Activated CD4-positive, alpha-beta T cell treated with anti-CD3 and anti-CD28 coated beads, Interleukin-2, amount 50 U/mL, for 16 hours (primary cell): ENCODE measurements at regions not wholly inside any gene's neighbourhood (a gene's known extent, or its start where the extent isn't known, plus 50 kb on each side); places are given as distances from the start of the nearest gene placed in this dataset.
A peak's percentile ranks its signal among the peaks of the same experiment; 100 is the strongest.
"Not testable (repeated sequence)": the region's sequence is repeated elsewhere in the genome, so short reads cannot be mapped to it uniquely, and the experiment has no call there.

Experiments used
- DNase-seq: peaks from one replicate; pipeline ENCODE4 v3.0.0-alpha.2; 2020

- DNase-seq, result no peak
Measured at GRCh38 chr5:35561396-35561795, 56.3 kb upstream of the SPEF2 start.

- no peak for DNase-seq
Measured at GRCh38 chr5:35557748-35558147, 59.9 kb upstream of the SPEF2 start.

GRCh38 chr5:35557199-35557598 lies 60.5 kb upstream of the SPEF2 start:
- DNase-seq, result no peak

- DNase-seq, result no peak
Measured at GRCh38 chr5:35554016-35554415, 63.6 kb upstream of the SPEF2 start.

GRCh38 chr5:35545190-35545589 lies 72.5 kb upstream of the SPEF2 start:
- no peak for DNase-seq

- no peak for DNase-seq
Measured at GRCh38 chr5:35543408-35543807, 74.3 kb upstream of the SPEF2 start.

- no peak for DNase-seq
Measured at GRCh38 chr5:35540002-35540401, 77.7 kb upstream of the SPEF2 start.

- no peak for DNase-seq
Measured at GRCh38 chr5:35538198-35538931, 79.3 kb upstream of the SPEF2 start.

- DNase-seq, result no peak
Measured at GRCh38 chr5:35533156-35533555, 84.5 kb upstream of the SPEF2 start.

GRCh38 chr5:35531553-35531952 lies 86.1 kb upstream of the SPEF2 start:
- not testable (repeated sequence) for DNase-seq

GRCh38 chr5:35518104-35518503 lies 99.6 kb upstream of the SPEF2 start:
- no peak for DNase-seq

- DNase-seq, result no peak
Measured at GRCh38 chr5:35516271-35516670, 101.4 kb upstream of the SPEF2 start.

- no peak for DNase-seq
Measured at GRCh38 chr5:35513612-35514011, 104.1 kb upstream of the SPEF2 start.

- DNase-seq, result no peak
Measured at GRCh38 chr5:35502206-35502605, 115.5 kb upstream of the SPEF2 start.

GRCh38 chr5:35488791-35489190 lies 128.9 kb upstream of the SPEF2 start:
- DNase-seq, result no peak

- no peak for DNase-seq
Measured at GRCh38 chr5:35488055-35488454, 129.6 kb upstream of the SPEF2 start.

- no peak for DNase-seq
Measured at GRCh38 chr5:35487233-35488025, 130.2 kb upstream of the SPEF2 start.

- no peak for DNase-seq
Measured at GRCh38 chr5:35485487-35485886, 132.2 kb upstream of the SPEF2 start.

GRCh38 chr5:35484241-35484640 lies 133.4 kb upstream of the SPEF2 start:
- DNase-seq, result no peak

GRCh38 chr5:35483780-35484179 lies 133.9 kb upstream of the SPEF2 start:
- DNase-seq, result no peak

- no peak for DNase-seq
Measured at GRCh38 chr5:35483191-35483590, 134.5 kb upstream of the SPEF2 start.

- DNase-seq, result no peak
Measured at GRCh38 chr5:35482167-35482755, 135.4 kb upstream of the SPEF2 start.

- DNase-seq, result peak; percentile 29
Measured at GRCh38 chr5:35478856-35479682, 138.6 kb upstream of the SPEF2 start.
